ENCODE measurements at regions not wholly inside any gene's neighbourhood (a gene's known extent, or its start where the extent isn't known, plus 50 kb on each side); places are given as distances from the start of the nearest gene placed in this dataset.

DNA sequence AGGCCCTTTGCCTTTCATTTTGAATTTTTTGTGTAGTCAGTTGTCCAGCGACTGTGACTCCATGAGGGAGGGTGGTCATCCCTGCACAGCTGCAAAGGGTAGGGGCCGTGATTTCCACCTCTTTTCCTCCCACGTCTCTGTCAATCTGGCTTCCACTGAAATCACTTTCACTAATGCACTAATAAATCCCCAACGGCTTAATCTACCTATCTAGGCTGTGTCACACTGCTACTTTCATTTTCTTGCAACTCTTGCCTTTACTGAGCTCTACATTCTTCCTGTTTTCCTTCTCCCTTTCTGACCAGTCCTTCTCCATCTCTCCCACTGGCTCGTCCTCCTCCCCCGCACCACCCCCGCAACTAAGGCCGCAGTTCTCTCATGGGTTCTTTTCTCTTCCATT lies 212.3 kb upstream of the FOXN3 start:
- DNase-seq (ENCODE audit: low read depth): no peak

DNA sequence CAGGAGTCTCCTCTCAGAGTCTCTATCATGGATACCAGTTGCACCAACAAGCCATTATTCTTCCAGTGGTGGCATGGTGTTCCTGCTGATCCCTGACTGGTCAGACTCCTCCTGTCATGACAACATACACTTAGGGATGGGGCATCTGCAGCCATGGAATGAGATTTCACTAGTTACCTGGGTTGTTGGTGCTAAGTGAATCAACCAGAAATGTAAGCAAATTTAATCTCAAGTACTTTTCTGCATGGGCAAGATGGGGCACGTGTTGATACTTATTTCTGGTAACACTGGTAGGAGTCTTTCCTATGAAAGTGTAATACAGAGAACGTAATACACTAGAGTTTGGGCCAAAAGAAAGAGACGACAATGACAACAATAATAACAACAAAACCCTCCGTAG lies 211.5 kb upstream of the FOXN3 start:
- no peak for DNase-seq (ENCODE audit: low read depth)

DNA sequence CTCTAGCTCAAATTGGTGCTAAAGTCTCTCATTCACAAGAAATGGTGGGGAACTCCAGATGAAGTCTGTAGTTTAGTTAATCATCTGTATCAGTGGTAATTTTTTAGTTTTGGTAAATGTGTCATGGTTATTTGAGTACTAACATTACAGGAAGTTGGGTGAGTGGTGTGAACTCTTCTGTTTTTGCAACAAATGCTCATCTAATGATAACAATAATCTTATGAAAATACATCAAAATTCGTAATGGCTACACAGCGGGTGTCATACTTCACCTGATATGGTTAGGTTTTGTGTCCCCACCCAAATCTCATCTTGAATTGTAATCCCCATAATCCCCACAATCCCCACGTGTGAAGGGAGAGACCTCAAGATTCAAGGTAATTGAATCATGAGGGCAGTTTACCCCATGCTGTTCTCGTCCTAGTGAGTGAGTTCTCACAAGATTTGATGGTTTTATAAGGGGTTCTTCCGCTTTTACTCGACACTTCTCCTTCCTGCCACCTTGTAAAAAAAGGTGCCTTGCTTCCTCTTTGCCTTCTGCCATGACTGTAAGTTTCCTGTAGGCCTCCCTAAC lies 209.3 kb upstream of the FOXN3 start:
- no peak for DNase-seq (ENCODE audit: low read depth)

DNA sequence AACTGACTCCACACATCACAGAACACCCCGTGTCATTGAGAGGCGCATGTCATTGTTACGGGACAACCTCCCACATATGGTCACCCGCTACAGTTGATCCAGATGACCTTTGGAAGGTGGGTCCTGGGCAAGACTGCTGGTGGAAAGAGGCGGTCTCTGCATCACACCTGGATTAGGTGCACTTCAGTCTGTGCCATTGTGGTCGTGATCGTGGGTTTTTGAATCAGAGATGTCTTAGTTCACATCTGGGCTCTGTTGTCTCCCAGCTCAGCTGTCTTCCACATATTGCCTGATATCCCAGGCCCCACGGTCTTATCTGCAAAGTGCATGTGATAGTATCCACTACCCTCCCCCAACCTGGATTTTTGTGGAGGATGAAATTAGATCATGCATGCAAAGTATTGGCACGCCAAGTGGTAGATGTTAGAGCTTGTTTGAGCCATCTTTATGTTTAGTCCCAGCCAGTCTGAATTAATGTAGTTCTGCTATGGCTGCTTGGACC lies 208.7 kb upstream of the FOXN3 start:
- DNase-seq (ENCODE audit: low read depth): no peak

DNA sequence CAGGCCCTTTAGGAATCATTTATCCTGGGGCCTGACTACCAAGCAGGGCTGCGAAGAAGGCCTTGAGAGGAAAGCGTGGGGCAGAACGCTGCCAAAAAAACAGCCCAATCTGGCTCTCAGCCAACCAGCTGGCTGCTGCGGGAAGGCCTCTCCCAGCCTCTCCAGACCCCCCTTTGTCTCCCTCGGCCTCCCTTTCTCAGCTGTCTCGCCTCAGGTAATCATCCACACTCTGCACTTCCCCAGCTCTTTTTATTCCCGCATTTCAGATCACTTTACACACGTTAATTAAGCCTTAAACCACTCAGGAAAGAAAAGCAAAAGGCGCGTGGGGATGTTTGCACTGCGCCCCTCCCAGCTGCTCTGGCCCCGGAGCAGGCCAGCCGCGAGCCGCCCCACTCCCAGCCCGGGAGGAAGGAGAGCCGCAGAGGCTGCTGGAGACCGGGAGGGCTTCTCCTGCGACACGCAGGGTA lies 208.2 kb upstream of the FOXN3 start:
- DNase-seq (ENCODE audit: low read depth): no peak

DNA sequence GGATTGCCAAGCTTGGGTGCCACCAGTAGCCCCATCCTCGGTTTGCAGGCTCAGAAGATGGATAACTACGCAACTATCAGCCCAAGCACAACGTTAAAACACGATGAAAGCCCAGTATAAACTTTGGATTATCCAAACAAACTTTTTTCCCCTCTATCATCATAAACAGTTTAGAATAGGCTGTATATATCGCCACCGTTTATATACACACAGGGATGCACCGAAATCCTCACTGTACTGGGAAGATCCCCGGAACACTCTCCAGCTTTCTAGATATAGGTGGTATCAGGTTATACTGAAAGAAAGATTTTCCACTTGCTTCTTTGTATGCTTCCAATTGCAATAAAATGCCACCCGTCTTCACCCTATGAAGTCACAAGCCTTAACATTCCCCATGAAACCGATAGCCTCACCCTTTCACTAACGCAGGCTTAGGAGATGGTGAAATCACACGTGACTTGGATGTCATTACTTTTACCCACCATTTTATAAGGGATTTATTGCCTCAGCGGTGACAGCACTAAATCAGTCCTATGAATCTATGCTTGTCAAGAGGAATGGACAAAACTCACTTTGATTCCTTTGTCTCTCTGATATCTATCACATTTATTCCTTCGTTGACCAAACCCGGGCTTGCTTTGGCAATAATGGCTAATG lies 207.6 kb upstream of the FOXN3 start:
- no peak for DNase-seq (ENCODE audit: low read depth)

DNA sequence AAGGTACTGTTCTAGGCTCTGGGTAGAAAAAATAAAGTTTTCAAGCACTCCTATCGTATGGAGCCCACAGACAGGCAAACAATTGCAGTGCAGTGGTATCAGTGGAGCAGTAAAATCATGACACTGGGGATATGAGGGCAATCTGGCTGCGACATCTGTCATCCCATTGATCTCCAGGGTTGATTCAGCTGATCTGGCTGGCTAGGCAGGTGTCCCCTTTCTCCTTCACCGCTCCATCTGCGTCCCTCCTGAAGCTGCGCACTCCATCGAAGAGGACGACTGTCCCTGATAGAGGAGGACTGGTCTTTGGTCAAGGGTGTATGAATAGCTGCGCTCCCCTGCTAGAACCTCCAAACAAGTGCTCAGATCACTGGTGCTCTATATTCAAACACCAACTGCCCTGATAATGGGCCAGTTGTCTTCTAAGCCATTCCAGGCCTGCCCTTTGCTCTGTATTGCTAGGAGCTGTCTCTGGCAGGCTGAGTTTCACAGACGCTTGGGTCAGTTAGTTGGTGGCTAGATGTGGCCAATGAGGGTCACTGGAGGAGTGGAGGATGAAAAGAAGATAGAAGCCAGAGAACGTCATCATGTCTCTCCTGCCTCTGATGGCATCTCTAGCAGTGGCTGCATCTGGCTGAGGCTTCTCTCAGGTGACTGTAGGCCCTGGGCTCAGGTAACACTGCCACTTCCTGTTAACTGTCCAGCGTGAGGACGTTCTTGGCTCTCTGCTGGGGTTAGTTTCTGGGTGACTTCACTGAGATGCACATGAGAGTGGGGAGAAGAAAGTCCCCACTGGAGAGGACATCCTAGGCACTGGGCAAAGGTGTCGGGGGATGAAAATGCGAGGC lies 205.0 kb upstream of the FOXN3 start:
- DNase-seq (ENCODE audit: low read depth): no peak

DNA sequence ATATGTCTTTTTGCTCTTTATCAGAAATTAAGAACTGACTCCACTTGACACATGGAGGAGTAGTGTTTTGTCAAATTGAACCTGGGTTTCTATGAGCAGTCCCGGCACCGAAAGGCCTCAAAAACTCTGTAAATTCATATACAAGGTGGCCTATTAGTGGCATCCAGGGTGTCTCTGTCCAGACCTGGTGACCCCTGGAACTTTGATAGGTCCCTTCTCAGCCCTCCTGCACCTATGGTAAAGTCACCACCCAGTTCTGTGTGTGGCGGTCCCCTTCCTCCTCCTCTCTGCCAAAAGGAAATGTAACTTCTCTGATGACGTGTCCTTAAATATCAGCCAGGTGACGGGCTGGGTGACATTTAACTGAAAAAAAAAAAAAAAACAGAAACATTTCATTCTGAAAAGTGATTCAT lies 204.0 kb upstream of the FOXN3 start:
- no peak for DNase-seq (ENCODE audit: low read depth)

DNA sequence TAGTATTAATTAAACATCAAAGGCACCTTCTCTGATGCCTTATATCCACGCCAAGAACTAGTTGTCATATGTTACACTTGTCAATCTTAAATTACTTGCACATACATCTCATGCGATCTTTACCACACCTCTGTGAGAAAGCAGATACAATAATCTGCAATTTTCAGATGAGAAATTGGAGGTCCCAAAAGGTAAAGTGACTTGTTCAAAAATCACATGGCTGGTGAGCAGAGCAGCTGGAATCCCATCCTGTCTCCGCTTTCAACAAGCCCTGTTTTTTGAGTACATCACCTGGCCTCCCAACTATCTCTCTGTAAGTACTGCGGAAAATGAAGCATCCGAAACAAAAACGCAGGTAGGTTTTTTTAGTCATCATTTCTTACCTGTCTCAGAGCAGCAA lies 203.4 kb upstream of the FOXN3 start:
- no peak for DNase-seq (ENCODE audit: low read depth)

DNA sequence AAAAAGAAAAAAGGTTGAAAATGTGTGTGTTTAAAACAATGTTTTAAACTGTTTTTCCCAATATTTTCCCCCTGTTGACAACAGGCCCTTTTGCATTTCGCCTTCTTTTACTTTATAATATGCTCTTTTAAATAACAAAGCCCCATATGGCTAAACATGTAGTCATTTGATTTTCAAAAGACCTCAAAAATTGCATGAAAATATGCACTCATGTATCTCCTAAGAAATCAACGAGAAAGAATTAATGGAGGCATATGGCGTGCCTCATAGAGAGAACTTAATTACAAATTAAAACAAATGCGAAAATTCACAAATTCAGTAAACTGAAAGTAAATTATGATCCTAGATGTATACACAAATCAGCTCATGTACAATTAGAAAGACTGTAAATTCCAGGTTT lies 202.6 kb upstream of the FOXN3 start:
- no peak for DNase-seq (ENCODE audit: low read depth)

DNA sequence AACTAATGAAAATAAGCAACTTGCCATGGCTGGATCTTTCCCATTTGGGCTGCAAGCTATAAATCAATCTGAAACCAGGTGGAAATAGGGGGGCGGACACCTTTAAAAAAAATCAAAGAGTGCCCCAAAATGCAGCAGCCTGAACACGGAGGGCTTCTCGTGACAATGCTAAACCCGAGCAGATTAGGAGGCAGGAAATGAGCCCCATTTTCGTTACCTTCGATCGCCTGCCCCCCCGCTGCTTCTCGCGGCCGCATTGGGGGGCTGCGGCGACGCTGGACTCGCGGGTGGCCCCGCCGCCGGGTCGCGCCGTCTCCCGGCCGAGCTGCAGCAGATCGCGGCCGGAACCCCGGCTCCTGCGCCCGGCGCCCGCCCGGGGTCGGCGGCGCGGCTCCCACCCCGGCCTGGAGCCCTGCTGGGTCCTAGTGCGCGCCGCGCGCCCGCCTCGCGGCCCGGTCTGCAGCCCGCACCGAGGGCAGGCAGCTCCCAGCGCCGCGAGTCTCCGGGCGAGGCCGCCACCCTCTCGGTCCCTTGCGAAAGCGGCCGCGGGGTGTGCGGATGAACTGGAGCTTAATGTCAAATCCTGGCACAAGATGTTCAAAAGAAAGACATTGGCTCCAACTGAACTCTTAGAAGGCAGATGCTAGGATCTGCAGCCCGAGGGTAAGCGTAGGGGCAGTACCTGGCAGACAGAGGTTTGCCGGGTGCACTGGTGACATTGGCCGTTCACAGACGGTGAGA lies 201.9 kb upstream of the FOXN3 start:
- no peak for DNase-seq (ENCODE audit: low read depth)

DNA sequence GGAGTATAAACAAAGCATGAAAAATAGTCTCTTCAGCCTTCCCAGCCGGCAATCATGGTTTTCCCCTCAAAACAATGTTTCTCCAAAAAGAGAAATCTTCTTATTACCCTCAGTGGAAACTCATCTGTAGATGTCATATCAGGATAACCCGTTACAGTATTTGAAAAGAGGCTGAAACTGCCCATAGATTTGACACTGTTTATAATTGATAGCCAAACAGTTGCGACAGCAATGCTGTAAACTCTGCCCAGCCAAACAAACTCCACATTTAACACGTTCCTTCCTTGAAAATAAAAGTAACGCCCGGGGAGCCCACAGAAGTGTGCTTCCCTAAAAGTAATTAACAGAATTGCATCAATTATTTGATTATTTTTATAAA lies 201.3 kb upstream of the FOXN3 start:
- DNase-seq (ENCODE audit: low read depth): no peak

DNA sequence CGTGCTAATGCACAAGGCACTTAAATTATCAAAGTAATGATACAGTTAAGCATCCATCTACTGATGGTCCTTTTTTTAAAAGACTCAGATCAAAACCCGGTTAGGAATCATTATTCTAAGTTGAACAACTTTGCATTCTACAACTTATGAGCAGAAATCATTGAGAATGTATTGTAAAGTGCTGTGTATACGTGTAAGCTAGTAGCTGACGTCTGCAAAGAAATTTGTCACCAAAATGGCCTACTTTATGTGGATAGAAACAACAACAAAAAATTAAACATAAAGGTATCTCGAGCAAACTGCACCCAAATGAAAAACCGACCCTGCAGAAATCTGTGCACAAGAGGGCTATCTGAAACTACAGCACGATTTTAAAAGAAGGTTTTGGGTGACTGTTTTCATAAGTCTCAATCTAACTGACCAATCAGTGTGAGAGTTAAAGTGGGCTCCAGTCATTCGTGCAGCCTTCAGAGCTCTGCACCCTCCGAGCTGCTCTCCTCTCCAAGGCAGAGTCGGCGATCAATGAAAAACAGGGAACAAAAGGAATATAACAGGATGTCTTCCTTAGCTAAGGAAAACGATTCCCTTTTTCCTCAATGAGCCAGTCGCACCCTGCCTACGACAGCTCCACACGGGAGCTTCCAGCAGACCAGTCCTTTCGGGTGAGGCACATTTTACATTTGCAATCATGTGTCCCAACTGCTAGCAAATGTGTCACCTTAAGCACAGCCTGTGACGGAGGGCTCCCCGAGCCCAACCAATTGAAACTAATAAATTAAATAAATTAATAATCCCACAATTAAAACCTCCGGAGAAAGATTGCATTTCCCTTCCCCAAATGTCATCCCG lies 200.7 kb upstream of the FOXN3 start:
- no peak for DNase-seq (ENCODE audit: low read depth)

DNA sequence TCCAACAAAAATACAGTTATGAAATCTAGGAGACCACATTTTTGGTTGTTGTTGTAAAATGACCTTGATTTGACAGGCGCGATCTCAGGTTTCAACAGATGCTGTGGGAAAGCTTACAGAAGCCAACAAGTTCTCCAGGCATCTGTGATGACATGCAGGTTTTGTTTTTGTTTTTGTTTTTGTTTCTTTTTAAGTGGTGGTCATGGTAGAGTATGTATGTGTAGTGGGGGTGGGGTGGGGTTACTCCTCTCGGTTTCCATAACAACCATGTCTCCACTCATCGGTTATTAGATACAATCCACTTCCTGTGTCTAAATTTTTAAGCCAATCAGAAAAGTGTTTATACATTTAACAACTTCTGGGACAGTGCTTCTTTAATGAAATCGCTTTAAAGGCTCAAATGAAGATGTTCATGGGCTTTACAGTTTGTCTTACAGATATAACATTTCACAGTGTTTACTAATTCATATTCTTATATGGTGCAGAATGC lies 199.9 kb upstream of the FOXN3 start:
- no peak for DNase-seq (ENCODE audit: low read depth)

DNA sequence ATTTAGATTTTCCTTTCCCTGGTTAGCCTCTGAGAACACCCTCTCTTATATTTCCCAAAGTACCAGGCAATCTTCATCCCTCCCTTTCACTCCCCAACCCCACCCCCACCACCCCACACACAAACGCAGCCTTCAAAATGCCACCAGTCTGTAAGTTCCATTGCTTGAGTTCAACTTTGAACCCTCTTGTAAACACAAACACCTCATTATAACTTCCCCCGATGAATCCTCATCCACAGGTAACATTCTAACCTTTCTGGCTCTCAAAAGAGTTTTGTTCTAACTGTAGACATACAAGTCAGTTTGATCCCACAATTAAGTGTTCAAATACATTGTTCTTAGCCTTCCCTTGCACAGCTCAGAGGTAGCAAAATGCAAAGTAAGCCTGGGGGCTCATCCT lies 199.4 kb upstream of the FOXN3 start:
- DNase-seq (ENCODE audit: low read depth): no peak

DNA sequence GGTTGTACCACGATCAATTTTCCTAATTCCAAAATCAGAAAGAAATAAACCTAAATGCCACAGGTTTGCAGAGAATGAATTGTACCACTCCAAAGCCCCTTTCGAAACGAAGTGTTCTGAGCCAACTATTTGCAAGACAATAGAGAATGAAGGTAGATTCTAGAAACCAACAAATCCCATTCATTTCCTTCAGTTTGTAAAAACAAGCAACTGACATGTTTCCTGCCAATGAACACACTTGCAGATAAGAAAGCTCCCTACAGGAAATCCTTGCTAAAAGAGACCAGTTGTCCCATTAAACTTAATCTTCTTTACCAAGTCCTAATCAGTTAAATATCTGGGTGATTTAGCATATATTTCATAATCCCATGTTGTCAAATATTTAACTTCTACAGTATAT lies 198.4 kb upstream of the FOXN3 start:
- DNase-seq (ENCODE audit: low read depth): no peak

DNA sequence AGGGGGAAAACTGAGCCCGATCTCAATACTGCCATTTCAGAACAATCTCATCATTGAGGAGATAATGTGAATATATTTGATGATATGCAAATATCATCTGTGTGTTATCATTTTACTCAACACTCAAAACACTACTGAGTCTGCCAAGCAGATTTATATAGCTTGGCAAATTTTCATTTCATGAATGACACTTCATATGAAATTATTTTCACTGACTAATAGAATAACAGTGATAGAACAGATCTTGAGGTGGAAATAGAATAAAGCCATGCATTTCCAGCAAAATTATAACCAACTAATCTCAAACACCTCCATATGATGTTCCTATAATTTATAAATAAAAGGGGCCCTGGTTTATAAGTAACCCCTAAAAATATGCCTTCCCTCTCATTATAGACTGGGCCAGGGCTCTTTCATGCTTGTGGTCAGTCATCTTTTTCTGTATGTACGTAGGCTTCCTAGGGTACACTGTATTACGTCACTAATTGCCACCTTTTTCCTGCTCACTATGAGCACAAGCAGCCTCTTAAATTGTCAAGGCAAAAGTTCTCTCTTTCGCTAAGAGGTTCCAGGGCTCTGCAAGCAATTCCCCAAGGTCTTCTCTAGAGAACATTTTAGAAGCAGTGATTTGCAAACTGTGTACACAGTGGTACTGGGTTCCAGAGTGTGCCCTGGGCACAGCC lies 197.1 kb upstream of the FOXN3 start:
- DNase-seq (ENCODE audit: low read depth): no peak

DNA sequence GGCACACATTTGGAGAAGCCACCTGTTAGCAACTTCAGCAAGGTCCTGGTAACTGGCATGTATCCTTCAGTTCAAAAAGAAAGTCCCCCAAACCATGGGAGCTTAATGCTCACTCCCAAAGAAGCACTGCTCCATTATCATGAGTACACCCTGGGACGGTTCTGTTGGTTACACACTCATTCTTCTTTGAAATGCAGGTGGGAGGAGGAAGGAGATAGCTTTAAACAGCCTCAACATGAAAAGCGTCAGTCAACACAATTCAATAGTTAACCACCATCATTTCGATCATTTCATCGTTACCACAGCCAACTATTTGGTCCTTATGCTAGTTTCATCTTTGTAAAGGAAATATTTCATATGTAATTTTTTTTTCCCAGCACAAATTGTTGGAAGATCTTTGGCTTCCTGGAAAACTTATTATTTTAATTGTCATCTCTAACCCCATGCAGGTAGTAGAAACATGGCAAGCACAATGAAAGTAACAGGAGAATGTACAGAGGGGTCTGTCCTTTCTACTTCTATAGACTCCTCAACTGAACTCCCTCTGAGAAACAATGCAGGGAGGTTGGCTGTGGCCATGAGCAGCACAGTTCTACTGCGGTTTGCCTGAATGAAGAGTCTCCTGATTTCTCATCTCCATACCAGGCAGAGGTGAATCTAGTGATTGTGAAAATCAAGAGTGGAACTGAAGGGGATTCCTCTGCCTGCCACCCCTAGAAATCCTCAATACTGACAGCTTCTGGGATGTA lies 196.4 kb upstream of the FOXN3 start:
- DNase-seq (ENCODE audit: low read depth): no peak

DNA sequence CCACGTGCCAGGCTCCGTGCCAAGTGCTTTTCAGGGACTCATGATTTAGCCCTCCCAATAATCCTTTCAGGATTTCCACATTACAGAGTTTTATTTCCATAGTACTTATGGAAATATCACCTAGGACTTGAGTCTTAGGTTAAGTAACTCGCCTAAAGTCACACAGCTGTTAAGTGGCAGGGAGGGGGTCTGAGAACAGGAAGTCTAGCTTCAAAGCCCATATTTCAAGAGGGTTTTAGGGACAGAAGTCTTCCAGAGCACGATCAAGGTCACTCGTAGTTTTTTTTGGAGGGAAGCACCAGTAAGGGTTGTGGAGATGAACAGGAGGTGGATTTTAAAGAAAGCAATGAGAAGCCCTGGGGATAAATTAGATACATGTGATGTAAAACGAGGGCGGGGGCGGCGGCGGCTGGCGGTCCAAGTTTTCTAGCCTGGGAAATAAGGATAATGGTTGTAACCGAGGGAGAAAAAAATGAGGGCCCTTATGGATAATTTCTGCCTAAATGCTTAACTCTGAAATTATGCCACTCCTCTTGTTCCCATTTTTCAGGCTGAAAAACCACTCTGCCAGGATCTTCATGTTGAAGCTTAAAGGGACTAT lies 192.6 kb upstream of the FOXN3 start:
- DNase-seq (ENCODE audit: low read depth): no peak

DNA sequence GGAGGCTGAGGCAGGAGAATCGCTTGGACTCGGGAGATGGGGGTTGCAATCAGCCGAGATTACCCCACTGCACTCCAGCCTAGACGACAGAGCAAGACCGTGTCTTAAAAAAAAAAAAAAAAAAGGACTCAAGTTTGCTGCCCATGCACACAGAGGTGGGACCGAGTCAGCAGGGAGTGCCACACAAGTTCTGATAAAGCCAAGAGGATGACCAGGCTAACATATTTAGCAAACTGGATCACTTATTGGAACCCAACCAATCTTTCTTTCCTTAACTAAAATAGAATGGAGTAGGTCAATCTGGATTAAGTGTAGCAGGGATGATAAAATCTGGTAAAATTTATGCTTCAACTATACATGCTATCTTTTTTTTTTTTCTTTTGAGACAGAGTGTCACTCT lies 190.4 kb upstream of the FOXN3 start:
- no peak for DNase-seq (ENCODE audit: low read depth)
